ENCODE measurements at regions not wholly inside any gene's neighbourhood (a gene's known extent, or its start where the extent isn't known, plus 50 kb on each side); places are given as distances from the start of the nearest gene placed in this dataset.

DNA sequence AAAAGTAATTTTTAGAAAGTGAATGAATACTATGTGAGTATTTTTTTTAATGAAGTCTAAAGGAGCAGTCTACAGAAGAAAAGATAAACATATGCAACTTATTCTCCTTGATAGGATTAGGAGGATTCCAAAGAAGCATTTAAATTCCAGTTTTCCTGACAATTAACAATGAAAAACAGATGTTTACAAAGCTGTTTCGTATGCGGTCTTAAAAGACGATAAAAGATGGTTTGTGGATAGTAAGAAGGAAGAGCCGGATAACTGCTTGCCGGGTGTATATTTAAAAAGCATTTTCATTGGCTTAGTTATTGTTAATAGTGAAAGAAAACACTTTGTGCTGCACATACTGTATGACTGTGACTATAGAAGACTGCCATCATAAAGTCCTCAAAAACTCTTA lies 120.0 kb upstream of the C11orf58 start:
- Histone ChIP-seq H3K27ac (ENCODE audit: extremely low read length, insufficient read depth, low read length) (no peak overlapping the region), H3K9me3 (ENCODE audit: low read length) (no peaks in the 10 kb centered on the region), H3K4me1 (ENCODE audit: insufficient read depth, low read length) (peaks cover 2% of the 10 kb centered on the region), H3K4me2 (ENCODE audit: low read depth, low read length) (no peak overlapping the region), H3K27me3 (ENCODE audit: control insufficient read depth in 1 of 2, insufficient read depth in 2 of 2, low read length in 2 of 2) (peaks cover under 1 to 7% of the 10 kb centered on the region in 2 experiments; a peak in 3 of 5 replicates), H2AFZ (ENCODE audit: low read length) (no peak overlapping the region), H4K20me1 (ENCODE audit: insufficient read depth, low read length) (no peaks in the 10 kb centered on the region), H3K9ac (ENCODE audit: insufficient read depth, low read depth, low read length) (no peak overlapping the region), H3K79me2 (ENCODE audit: insufficient read depth, low read length) (no peaks in the 10 kb centered on the region), H3K36me3 (replicated peaks in 1 of 2; ENCODE audit: control insufficient read depth in 1 of 2, insufficient read depth in 2 of 2, low read length in 2 of 2) (no peaks in the 10 kb centered on the region), H3K4me3 (replicated peaks in 1 of 3; ENCODE audit: insufficient read depth in 1 of 3, low read depth in 2 of 3, low read length in 3 of 3) (no peak overlapping the region)
- intact Hi-C loops (cut with micrococcal nuclease; ENCODE audit: unreplicated experiment) = loop anchor here (10.0 kb wide), 1 partner anchor 1294 kb away; no protein-coding TSS in a partner anchor
- ChIA-PET CTCF (ENCODE audit: low intra/inter-chr PET ratio, low total read pairs) (no interaction called here), POLR2A (no interaction called here)
- 2% methylated on average over 5 of the region's 5 CpGs for WGBS (ENCODE audit: low lambda C conversion rate)
- ATAC-seq = no peak
- no peak for DNase-seq (ENCODE audit: low spot score)
- TF ChIP-seq TBP (CRISPR knock-in tag; IDR thresholded peaks at IDR 0.05) (no peak), ZNF724P (CRISPR knock-in tag; IDR thresholded peaks at IDR 0.05; ENCODE audit: borderline replicate concordance) (no peak), ZNF17 (CRISPR knock-in tag; IDR thresholded peaks at IDR 0.05) (no peak), ZBTB20 (CRISPR knock-in tag; IDR thresholded peaks at IDR 0.05; ENCODE audit: borderline replicate concordance, low read depth) (no peak), ZNF747 (CRISPR knock-in tag; IDR thresholded peaks at IDR 0.05; ENCODE audit: borderline replicate concordance) (no peak), FOSL1 (CRISPR knock-in tag; IDR thresholded peaks at IDR 0.05; ENCODE audit: borderline replicate concordance) (no peak), JDP2 (CRISPR knock-in tag; IDR thresholded peaks at IDR 0.05; ENCODE audit: borderline replicate concordance) (no peak), SRY (CRISPR knock-in tag; IDR thresholded peaks at IDR 0.05) (no peak), MNT (IDR thresholded peaks at IDR 0.05) (no peak)
- BruUV-seq (replicated peaks) = no TSS peak
- in situ Hi-C loops (cut with HindIII; ENCODE audit: extremely low pct_ligation_motif_present, low pct_unique_long_range_greater_than_20kb) = loop anchor here (10.0 kb wide), 2 partner anchors 674 to 794 kb away; no protein-coding TSS in a partner anchor
- no peak for FAIRE-seq
